Middle frontal gyrus (tissue), 1 donor: ENCODE measurements at regions not wholly inside any gene's neighbourhood (a gene's known extent, or its start where the extent isn't known, plus 50 kb on each side); places are given as distances from the start of the nearest gene placed in this dataset.
"Not testable (repeated sequence)": the region's sequence is repeated elsewhere in the genome, so short reads cannot be mapped to it uniquely, and the experiment has no call there.

Experiments
- DNase-seq: peaks from one replicate; pipeline ENCODE4 v3.0.0-alpha.2; 2015; ENCODE audit warnings: low spot score; ENCODE audit errors: extremely low spot score

DNA sequence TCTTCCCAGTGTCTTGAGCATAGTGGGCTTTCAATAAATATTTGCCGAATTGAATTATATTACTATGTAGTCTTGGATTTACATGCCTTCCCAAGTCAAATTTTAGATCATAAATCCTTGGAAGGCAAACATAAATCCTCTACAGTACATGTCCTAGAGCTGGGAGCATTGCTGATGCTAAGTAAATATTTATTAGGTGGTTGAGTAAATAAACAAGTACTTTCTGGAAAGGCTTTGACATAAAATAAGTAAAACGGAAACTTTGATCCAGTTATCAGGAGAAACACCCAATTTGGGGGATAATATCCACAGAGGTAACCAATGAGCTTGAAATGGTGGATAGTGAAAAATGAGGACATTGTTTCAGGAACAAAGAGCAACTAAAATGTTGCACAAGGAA is 162.8 kb upstream of the SVIL start:
- no peak for DNase-seq

DNA sequence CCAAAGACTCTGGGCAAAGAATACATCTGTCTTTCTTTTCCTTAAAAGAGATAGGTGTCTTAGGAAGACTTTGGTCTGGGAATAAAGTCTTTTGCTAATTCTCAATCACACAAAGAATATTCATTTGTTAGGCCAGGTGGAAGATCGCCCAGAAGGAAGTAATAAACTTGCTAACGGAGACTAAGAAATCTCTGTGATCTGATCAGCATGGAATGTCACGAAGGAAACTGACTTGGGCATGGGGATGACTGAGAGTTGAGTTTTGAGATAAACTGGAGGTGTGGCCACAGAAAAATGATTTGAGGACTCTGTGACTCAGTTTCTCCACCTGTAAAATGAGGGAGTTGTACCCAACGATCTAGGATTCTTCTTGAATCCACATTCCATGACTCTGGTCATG is 161.1 kb upstream of the SVIL start:
- DNase-seq, result no peak

- no peak for DNase-seq
Observed at GRCh38 chr10:29794776-29795611, 160.2 kb upstream of the SVIL start.

DNA sequence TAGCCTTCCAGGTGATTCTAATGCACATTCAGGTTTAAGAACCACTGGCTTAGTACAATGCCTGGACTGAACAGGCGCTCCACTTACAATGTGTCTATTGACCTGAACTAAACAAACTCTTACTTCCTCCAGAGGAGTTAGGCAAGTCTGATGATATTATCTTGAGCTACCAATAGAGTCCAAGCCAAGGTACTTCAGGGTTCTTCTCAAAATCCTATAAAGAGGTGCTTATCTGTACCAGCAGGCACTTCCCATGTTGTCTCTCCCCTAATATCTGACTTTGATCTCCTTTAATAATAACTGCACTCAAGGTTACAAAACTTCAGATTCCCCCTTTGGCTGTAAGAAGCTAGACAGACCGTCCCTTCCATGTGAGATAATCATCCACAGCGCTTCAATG is 157.0 kb upstream of the SVIL start:
- DNase-seq, result no peak

- DNase-seq, result no peak
Observed at GRCh38 chr10:29790207-29790606, 155.4 kb upstream of the SVIL start.

- DNase-seq, result no peak
Observed at GRCh38 chr10:29788113-29788512, 153.3 kb upstream of the SVIL start.

- DNase-seq, result no peak
Observed at GRCh38 chr10:29785701-29786100, 150.9 kb upstream of the SVIL start.

- DNase-seq, result no peak
Observed at GRCh38 chr10:29784175-29784773, 149.5 kb upstream of the SVIL start.

GRCh38 chr10:29783201-29783947 is 148.6 kb upstream of the SVIL start:
- no peak for DNase-seq

- no peak for DNase-seq
Observed at GRCh38 chr10:29780639-29781038, 145.9 kb upstream of the SVIL start.

- DNase-seq, result no peak
Observed at GRCh38 chr10:29780096-29780495, 145.3 kb upstream of the SVIL start.

- no peak for DNase-seq
Observed at GRCh38 chr10:29776246-29776645, 141.5 kb upstream of the SVIL start.

DNA sequence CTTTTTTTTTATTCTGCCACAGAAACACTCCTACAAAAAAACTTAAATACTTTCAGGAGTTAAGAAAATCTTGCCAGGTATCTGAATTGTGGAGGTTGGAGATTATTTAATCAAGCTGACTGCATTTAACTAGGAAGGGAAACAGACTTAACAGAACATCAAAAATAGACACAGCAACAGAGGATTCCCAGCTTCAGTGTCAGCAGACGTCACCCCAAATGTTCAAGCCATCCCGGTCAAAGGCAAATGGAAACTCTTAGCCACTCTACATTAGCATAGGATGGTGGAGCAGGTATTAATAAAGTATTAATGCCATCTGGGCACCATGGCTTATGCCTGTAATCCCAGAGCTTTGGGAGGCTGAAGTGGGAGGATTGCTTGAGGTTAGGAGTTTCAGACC is 139.7 kb upstream of the SVIL start:
- DNase-seq, result no peak

- no peak for DNase-seq
Observed at GRCh38 chr10:29773675-29774091, 138.9 kb upstream of the SVIL start.

GRCh38 chr10:29772403-29772802 is 137.6 kb upstream of the SVIL start:
- DNase-seq, result no peak

- no peak for DNase-seq
Observed at GRCh38 chr10:29771376-29771775, 136.6 kb upstream of the SVIL start.

DNA sequence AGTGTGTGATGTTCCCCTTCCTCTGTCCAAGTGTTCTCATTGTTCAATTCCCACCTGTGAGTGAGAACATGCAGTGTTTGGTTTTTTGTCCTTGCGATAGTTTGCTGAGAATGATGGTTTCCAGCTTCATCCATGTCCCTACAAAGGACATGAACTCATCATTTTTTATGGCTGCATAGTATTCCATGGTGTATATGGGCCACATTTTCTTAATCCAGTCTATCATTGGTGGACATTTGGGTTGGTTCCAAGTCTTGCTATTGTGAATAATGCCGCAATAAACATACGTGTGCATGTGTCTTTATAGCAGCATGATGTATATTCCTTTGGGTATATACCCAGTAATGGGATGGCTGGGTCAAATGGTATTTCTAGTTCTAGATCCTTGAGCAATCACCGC is 134.5 kb upstream of the SVIL start:
- DNase-seq, result not testable (repeated sequence)

GRCh38 chr10:29767968-29768367 is 133.2 kb upstream of the SVIL start:
- DNase-seq, result no peak

DNA sequence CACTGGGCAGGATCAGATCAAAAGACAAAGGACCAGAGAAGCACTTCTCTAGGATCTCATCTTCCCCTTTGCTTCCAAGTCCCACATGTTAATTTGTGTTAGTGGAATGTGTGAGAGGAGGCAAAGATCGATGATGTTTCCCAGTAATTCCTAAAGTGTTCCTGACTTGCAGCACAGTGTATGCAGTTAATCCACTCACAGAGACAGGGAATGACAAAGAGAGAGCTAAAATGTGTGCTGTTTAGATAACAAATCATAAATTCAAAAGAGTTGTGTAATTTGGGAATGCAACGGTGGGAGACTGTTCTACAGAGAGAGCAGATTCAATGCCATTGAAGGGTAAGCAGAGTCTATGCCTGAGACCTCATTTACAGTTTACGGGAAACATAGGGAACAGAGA is 132.0 kb upstream of the SVIL start:
- no peak for DNase-seq

DNA sequence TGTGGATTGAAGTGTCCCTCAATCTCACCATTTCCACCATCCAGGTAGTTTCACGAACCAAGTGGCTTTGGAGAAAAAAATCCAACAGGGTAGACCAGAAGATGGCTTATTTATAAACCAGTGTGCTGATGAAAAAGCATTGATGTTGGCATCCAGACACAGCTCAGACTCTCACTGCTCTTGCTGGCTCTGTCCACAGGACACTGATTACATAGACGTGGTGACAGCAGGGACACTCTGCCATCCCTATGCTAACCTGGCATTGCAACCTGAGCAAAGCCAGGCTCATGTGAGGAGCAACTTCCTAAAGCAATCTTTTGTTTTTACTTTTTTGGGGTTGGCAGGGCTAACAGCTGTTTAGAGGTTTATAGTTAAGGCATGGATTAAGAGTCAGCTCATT is 130.6 kb upstream of the SVIL start:
- no peak for DNase-seq

DNA sequence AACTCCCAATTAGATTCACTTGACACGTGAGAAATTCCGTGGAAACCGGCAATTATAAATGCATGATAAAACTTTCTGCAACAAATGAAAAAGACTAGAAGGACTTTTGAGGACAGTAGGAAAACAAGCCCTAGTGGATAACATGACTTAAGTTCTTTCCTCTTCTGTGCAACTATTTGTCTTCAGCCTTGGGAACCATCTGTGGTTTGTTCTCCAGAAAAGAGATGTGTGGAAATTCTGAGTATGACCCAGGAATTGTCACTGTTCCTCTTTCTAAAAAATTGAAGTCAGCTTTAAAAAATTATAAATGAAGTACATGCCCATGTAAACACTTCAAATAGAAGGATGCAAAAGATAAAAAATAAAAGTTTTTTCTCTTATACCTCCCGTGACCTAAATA is 128.6 kb upstream of the SVIL start:
- no peak for DNase-seq

GRCh38 chr10:29761916-29762315 is 127.1 kb upstream of the SVIL start:
- DNase-seq, result no peak
